HepG2 (cell line): ENCODE measurements at regions not wholly inside any gene's neighbourhood (a gene's known extent, or its start where the extent isn't known, plus 50 kb on each side); places are given as distances from the start of the nearest gene placed in this dataset.

Source experiments
- ATF2 ChIP-seq: sonication (generic); formaldehyde crosslinking; IDR thresholded peaks from 2 replicates; pipeline ENCODE4 v1.4.0; 2020; ENCODE audit warnings: missing genetic modification reagents
- BCL6 ChIP-seq: IDR thresholded peaks from 2 replicates; pipeline ENCODE4 v1.6.1; 2016; ENCODE audit warnings: missing genetic modification reagents, missing compliant biosample characterization
- CREB1 ChIP-seq, 2 experiments: fragments of 450-650 bp in 1 of 2; IDR thresholded peaks; 2 replicates each; pipeline ENCODE4 v1.6.1; 2016 to 2017; ENCODE audit warnings: control low read depth in 1 of 2, mild to moderate bottlenecking in 1 of 2, missing compliant biosample characterization in 1 of 2, missing genetic modification characterization in 1 of 2
- FOXP1 ChIP-seq, 2 experiments: fragments of 450-650 bp in 1 of 2; IDR thresholded peaks; 2 replicates each; pipeline ENCODE4 v1.6.1; 2017 to 2018; ENCODE audit warnings: antibody characterized with exemption in 1 of 2
- HMGA1 ChIP-seq: sonication (generic); formaldehyde crosslinking; conservative IDR thresholded peaks from 2 replicates; pipeline ENCODE4 v1.4.0; 2020; ENCODE audit warnings: missing genetic modification reagents
- IKZF1 ChIP-seq: fragments of 450-650 bp; IDR thresholded peaks from 2 replicates; pipeline ENCODE4 v1.7.1; 2016
- PHB2 ChIP-seq: fragments of 450-650 bp; IDR thresholded peaks from 2 replicates; pipeline ENCODE4 v1.6.1; 2018; ENCODE audit not compliant: partially characterized antibody
- PHF20 ChIP-seq: sonication (generic); formaldehyde crosslinking; IDR thresholded peaks from 2 replicates; pipeline ENCODE4 v1.5.0; 2020; ENCODE audit warnings: mild to moderate bottlenecking, missing genetic modification reagents
- PLSCR1 ChIP-seq: sonication (generic); formaldehyde crosslinking; IDR thresholded peaks from 2 replicates; pipeline ENCODE4 v1.5.0; 2020; ENCODE audit warnings: missing genetic modification reagents, mild to moderate bottlenecking, borderline replicate concordance
- SCMH1 ChIP-seq: sonication (generic); formaldehyde crosslinking; IDR thresholded peaks from 2 replicates; pipeline ENCODE4 v1.9.0; 2021; ENCODE audit warnings: missing genetic modification reagents, mild to moderate bottlenecking, borderline replicate concordance
- SIN3B ChIP-seq: fragments of 150-350 bp; IDR thresholded peaks from 2 replicates; pipeline ENCODE4 v1.6.1; 2014; ENCODE audit warnings: low read length
- SOX6 ChIP-seq, 2 experiments: fragments of 450-650 bp in 1 of 2; sonication (generic) in 1 of 2; formaldehyde crosslinking in 1 of 2; IDR thresholded peaks; 2 replicates each; pipeline versions ENCODE4 v1.4.0 to v1.6.1; 2017 to 2020; ENCODE audit warnings: antibody characterized with exemption in 1 of 2, mild to moderate bottlenecking in 1 of 2, missing genetic modification reagents in 1 of 2
- ZC3H13 ChIP-seq: sonication (generic); formaldehyde crosslinking; IDR thresholded peaks from 2 replicates; pipeline ENCODE4 v1.8.1; 2023; ENCODE audit warnings: mild to moderate bottlenecking, missing genetic modification reagents, moderate library complexity
- ZFAT ChIP-seq: sonication (generic); formaldehyde crosslinking; conservative IDR thresholded peaks from 2 replicates; pipeline ENCODE4 v1.8.1; 2023; ENCODE audit warnings: missing genetic modification reagents, inconsistent platforms
- ZNF281 ChIP-seq: sonication (generic); formaldehyde crosslinking; IDR thresholded peaks from 2 replicates; pipeline ENCODE4 v1.4.0; 2020; ENCODE audit warnings: missing genetic modification reagents, borderline replicate concordance
- ZNF747 ChIP-seq: sonication (generic); formaldehyde crosslinking; IDR thresholded peaks from 2 replicates; pipeline ENCODE4 v1.8.1; 2023; ENCODE audit warnings: missing genetic modification reagents, mild to moderate bottlenecking, borderline replicate concordance
- ZSCAN20 ChIP-seq: sonication (generic); formaldehyde crosslinking; IDR thresholded peaks from 2 replicates; pipeline ENCODE4 v1.4.0; 2020; ENCODE audit warnings: missing genetic modification reagents, mild to moderate bottlenecking, borderline replicate concordance
- TF ChIP-seq, protein P1 (sequence below), 2 experiments: sonication (generic) in 1 of 2; formaldehyde crosslinking in 1 of 2; IDR thresholded peaks; 2 replicates each; pipeline versions ENCODE4 v1.6.1 to v1.9.0; 2014 to 2022; ENCODE audit warnings: antibody characterized with exemption in 1 of 2, borderline replicate concordance in 1 of 2, inconsistent platforms in 1 of 2, low read depth in 1 of 2, missing genetic modification reagents in 1 of 2

DNA sequence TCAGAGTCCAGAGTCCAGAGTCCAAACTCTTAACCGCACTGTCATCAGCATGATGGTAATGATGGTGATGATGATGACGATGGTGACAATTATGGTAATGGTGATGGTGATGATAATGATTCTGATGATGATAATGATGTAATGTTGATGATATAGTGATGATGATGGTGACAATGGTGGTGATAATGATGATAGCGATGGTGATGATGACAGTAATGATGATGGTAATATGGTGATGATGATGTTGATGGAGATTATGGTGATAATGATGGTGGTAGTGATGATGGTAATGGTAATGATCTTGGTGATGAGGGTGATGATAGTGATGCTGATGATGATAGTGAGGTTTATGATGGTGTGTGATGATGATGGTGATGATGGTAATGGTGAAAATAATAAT is 367.8 kb upstream of the CDH4 start (continued):
- TF ChIP-seq PHB2 (peak; percentile 82), SIN3B (no peak), SCMH1 (CRISPR knock-in tag) (no peak), ZSCAN20 (CRISPR knock-in tag) (no peak), ZC3H13 (CRISPR knock-in tag) (no peak), SOX6 (IDR thresholded peaks at IDR 0.05) (peak; percentile 88; the same call in 1 of the 2 replicates), SOX6 (CRISPR knock-in tag; IDR thresholded peaks at IDR 0.05) (no peak), PHF20 (CRISPR knock-in tag) (no peak), CREB1 (IDR thresholded peaks at IDR 0.05) (peak; percentile 99), CREB1 (CRISPR knock-in tag; IDR thresholded peaks at IDR 0.05) (no peak), BCL6 (CRISPR knock-in tag) (no peak), ZNF747 (no peak), ZFAT (no peak), PLSCR1 (no peak), IKZF1 (0 out of 2 replicates have a peak, but pooled peaks have one; percentile 58), ATF2 (CRISPR knock-in tag) (no peak), FOXP1 (IDR thresholded peaks at IDR 0.05) (0 out of 2 replicates have a peak, but pooled peaks have one; percentile 73), FOXP1 (CRISPR knock-in tag; IDR thresholded peaks at IDR 0.05) (no peak), HMGA1 (no peak), ZNF281 (CRISPR knock-in tag) (no peak)
- TF ChIP-seq, protein P1, sequence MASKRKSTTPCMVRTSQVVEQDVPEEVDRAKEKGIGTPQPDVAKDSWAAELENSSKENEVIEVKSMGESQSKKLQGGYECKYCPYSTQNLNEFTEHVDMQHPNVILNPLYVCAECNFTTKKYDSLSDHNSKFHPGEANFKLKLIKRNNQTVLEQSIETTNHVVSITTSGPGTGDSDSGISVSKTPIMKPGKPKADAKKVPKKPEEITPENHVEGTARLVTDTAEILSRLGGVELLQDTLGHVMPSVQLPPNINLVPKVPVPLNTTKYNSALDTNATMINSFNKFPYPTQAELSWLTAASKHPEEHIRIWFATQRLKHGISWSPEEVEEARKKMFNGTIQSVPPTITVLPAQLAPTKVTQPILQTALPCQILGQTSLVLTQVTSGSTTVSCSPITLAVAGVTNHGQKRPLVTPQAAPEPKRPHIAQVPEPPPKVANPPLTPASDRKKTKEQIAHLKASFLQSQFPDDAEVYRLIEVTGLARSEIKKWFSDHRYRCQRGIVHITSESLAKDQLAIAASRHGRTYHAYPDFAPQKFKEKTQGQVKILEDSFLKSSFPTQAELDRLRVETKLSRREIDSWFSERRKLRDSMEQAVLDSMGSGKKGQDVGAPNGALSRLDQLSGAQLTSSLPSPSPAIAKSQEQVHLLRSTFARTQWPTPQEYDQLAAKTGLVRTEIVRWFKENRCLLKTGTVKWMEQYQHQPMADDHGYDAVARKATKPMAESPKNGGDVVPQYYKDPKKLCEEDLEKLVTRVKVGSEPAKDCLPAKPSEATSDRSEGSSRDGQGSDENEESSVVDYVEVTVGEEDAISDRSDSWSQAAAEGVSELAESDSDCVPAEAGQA (IDR thresholded peaks at IDR 0.05; ENCODE audit: low read depth) = no peak
- TF ChIP-seq, protein P1 (CRISPR knock-in tag; IDR thresholded peaks at IDR 0.05; ENCODE audit: borderline replicate concordance) = no peak
